ENCODE measurements at regions not wholly inside any gene's neighbourhood (a gene's known extent, or its start where the extent isn't known, plus 50 kb on each side); places are given as distances from the start of the nearest gene placed in this dataset.

- TF ChIP-seq CTCF (conservative IDR thresholded peaks at IDR 0.05; ENCODE audit: low read length), result no peak
- no peak for TF ChIP-seq EZH2phosphoT487 (IDR thresholded peaks at IDR 0.05; ENCODE audit: borderline replicate concordance, low read depth, low read length)
Measured at GRCh38 chr9:88711719-88712118, 176.7 kb downstream of the NXNL2 start.

Data from OCI-LY7 (cell line).